SJCRH30 (cell line): ENCODE measurements at regions not wholly inside any gene's neighbourhood (a gene's known extent, or its start where the extent isn't known, plus 50 kb on each side); places are given as distances from the start of the nearest gene placed in this dataset.
"Not testable (repeated sequence)": the region's sequence is repeated elsewhere in the genome, so short reads cannot be mapped to it uniquely, and the experiment has no call there.

ENCODE experiments used
- DNase-seq, 2 experiments: peaks; one replicate each; pipeline ENCODE4 v3.0.0-alpha.2; 2015 to 2020
- H3K27ac ChIP-seq: fragments of 250-450 bp; sonication (Bioruptor Pico); 2 replicates; pipeline ENCODE4 v1.5.1; 2020; ENCODE audit warnings: mild to moderate bottlenecking, moderate library complexity
- H3K27me3 ChIP-seq: fragments of 250-450 bp; sonication (Bioruptor Pico); 2 replicates; pipeline ENCODE4 v1.5.1; 2020; ENCODE audit warnings: mild to moderate bottlenecking, moderate library complexity
- H3K36me3 ChIP-seq: fragments of 250-450 bp; sonication (Bioruptor Pico); 2 replicates; pipeline ENCODE4 v1.5.1; 2020; ENCODE audit warnings: mild to moderate bottlenecking, moderate library complexity
- H3K4me1 ChIP-seq: fragments of 250-450 bp; sonication (Bioruptor Pico); 2 replicates; pipeline ENCODE4 v1.5.1; 2020; ENCODE audit warnings: mild to moderate bottlenecking, moderate library complexity
- H3K4me3 ChIP-seq: fragments of 250-450 bp; sonication (Bioruptor Pico); 2 replicates; pipeline ENCODE4 v1.5.1; 2020; ENCODE audit warnings: mild to moderate bottlenecking, moderate library complexity
- H3K9me3 ChIP-seq: fragments of 250-450 bp; sonication (Bioruptor Pico); replicated peaks from 2 replicates; pipeline ENCODE4 v1.5.1; 2020; ENCODE audit warnings: mild to moderate bottlenecking, moderate library complexity

DNA sequence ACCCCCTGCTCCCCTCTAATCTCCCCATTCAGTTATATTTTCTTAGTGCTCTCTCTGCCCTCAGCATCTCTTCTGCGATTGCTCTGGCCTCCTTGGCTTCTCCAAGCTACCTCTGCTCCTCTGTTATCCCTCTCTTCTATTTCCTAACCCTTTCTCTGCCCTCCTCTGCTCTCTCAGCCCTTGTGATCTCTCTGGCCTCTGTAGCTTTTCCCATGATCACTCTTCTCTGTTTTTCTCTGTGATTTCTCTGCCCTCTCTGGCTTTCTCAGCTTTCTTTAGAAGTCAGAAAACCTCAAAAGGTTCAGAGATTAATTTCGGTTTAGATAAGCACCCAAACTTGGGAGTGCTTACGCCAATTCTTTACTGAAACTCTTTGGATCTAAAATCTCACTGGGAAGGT lies 795.0 kb downstream of the DIAPH3 start:
- no peaks in the 10 kb centered on the region for H3K36me3 ChIP-seq
- no peaks in the 10 kb centered on the region for H3K27me3 ChIP-seq
- H3K27ac ChIP-seq: no peak overlapping the region
- H3K4me1 ChIP-seq: no peaks in the 10 kb centered on the region
- no peaks in the 10 kb centered on the region for H3K9me3 ChIP-seq
- DNase-seq: no peak
- H3K4me3 ChIP-seq: no peak overlapping the region

GRCh38 chr13:59371229-59371628 lies 792.5 kb downstream of the DIAPH3 start:
- H3K4me3 ChIP-seq: no peak overlapping the region
- no peaks in the 10 kb centered on the region for H3K4me1 ChIP-seq
- no peak overlapping the region for H3K27ac ChIP-seq
- H3K9me3 ChIP-seq: no peaks in the 10 kb centered on the region
- no peaks in the 10 kb centered on the region for H3K27me3 ChIP-seq
- H3K36me3 ChIP-seq: no peaks in the 10 kb centered on the region
- DNase-seq: no peak

GRCh38 chr13:59373341-59373740 lies 790.4 kb downstream of the DIAPH3 start:
- Histone ChIP-seq H3K9me3 (no peaks in the 10 kb centered on the region), H3K36me3 (no peaks in the 10 kb centered on the region), H3K4me1 (no peaks in the 10 kb centered on the region), H3K4me3 (no peak overlapping the region), H3K27ac (no peak overlapping the region), H3K27me3 (no peaks in the 10 kb centered on the region)
- no peak for DNase-seq

GRCh38 chr13:59374691-59375090 lies 789.0 kb downstream of the DIAPH3 start:
- no peaks in the 10 kb centered on the region for H3K4me1 ChIP-seq
- H3K36me3 ChIP-seq: no peaks in the 10 kb centered on the region
- no peak overlapping the region for H3K27ac ChIP-seq
- no peak for DNase-seq
- no peaks in the 10 kb centered on the region for H3K27me3 ChIP-seq
- no peaks in the 10 kb centered on the region for H3K9me3 ChIP-seq
- H3K4me3 ChIP-seq: no peak overlapping the region

- Histone ChIP-seq H3K4me1 (no peaks in the 10 kb centered on the region), H3K27me3 (no peaks in the 10 kb centered on the region), H3K27ac (no peak overlapping the region), H3K9me3 (no peaks in the 10 kb centered on the region; the same call in 1 of the 2 replicates), H3K36me3 (no peaks in the 10 kb centered on the region), H3K4me3 (no peak overlapping the region)
- DNase-seq: no peak
Measured at GRCh38 chr13:59384154-59384553, 779.6 kb downstream of the DIAPH3 start.

DNA sequence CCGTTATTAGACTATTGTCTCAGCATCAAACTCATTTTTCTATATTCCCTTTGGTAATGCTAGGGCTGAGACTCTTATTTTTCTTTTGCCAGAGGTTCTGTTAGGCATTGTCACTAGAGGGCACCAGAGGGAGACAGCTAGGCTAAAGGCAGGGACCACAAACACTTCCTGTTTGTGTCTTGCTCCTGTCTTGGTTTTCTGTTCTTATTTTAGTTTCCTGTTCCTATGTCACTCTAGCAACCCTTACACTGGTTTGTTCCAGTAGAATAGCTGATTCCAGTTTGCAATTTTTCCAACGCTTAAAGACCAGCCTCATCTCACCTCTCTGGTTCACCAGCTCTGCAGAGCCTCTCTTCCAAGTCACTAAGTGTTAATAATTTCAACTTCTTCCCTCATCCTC lies 772.0 kb downstream of the DIAPH3 start:
- Histone ChIP-seq H3K36me3 (no peaks in the 10 kb centered on the region), H3K4me1 (no peaks in the 10 kb centered on the region), H3K4me3 (no peak overlapping the region), H3K27ac (no peak overlapping the region), H3K9me3 (no peaks in the 10 kb centered on the region; the same call in 1 of the 2 replicates), H3K27me3 (no peaks in the 10 kb centered on the region)
- peak; percentile 61 to 86 for DNase-seq

GRCh38 chr13:59392328-59392727 lies 771.4 kb downstream of the DIAPH3 start:
- Histone ChIP-seq H3K27ac (no peak overlapping the region), H3K27me3 (no peaks in the 10 kb centered on the region), H3K9me3 (no peaks in the 10 kb centered on the region; the same call in 1 of the 2 replicates), H3K4me3 (no peak overlapping the region), H3K36me3 (no peaks in the 10 kb centered on the region), H3K4me1 (no peaks in the 10 kb centered on the region)
- DNase-seq: no peak

DNA sequence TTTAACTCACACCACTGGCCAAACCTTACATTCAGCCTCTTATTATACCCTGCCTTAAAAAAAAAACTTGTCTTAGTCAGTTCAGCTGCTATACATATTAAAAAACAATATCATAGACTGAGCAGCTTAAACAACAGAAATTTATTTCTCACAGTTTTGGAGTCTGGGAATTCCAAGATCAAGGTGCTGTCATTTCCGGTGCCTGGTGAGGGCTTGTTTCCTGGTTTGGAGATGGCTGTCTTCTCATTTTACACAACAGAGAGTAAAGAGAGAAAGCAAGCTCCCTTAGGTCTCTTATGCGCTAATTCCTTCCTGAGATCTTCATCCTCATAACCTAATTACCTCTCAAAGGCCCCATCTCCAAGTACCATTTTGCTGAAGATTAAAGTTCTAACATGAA lies 769.2 kb downstream of the DIAPH3 start:
- no peaks in the 10 kb centered on the region for H3K9me3 ChIP-seq
- no peaks in the 10 kb centered on the region for H3K27me3 ChIP-seq
- no peaks in the 10 kb centered on the region for H3K36me3 ChIP-seq
- no peak overlapping the region for H3K4me3 ChIP-seq
- no peaks in the 10 kb centered on the region for H3K4me1 ChIP-seq
- no peak for DNase-seq
- no peak overlapping the region for H3K27ac ChIP-seq

- Histone ChIP-seq H3K4me3 (no peak overlapping the region), H3K36me3 (no peaks in the 10 kb centered on the region), H3K4me1 (no peaks in the 10 kb centered on the region), H3K27ac (no peak overlapping the region), H3K27me3 (no peaks in the 10 kb centered on the region), H3K9me3 (peaks cover 2% of the 10 kb centered on the region; the same call in 1 of the 2 replicates)
- no peak for DNase-seq
Measured at GRCh38 chr13:59398127-59398526, 765.6 kb downstream of the DIAPH3 start.

DNA sequence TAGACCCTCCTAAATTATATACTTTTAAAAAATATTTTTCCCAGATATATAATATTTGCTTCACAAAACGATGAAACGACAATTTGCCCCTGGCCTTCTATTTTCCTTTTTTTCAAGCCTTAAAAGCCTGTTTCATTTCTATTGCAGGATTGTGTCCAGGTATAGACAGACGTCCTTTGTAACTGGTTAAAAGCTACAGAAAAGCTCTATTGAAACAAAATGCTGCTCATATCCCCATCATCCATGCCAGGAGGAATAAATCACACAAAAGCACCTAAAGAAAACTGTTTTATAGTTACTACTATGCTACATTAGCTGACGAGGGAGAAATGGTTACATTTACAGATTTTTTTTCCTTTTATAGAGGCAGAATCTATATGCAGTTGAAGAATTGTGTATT lies 765.1 kb downstream of the DIAPH3 start:
- Histone ChIP-seq H3K36me3 (no peaks in the 10 kb centered on the region), H3K4me3 (no peak overlapping the region), H3K27me3 (no peaks in the 10 kb centered on the region), H3K9me3 (peaks cover 4% of the 10 kb centered on the region; the same call in 1 of the 2 replicates), H3K27ac (no peak overlapping the region), H3K4me1 (no peaks in the 10 kb centered on the region)
- DNase-seq: no peak

DNA sequence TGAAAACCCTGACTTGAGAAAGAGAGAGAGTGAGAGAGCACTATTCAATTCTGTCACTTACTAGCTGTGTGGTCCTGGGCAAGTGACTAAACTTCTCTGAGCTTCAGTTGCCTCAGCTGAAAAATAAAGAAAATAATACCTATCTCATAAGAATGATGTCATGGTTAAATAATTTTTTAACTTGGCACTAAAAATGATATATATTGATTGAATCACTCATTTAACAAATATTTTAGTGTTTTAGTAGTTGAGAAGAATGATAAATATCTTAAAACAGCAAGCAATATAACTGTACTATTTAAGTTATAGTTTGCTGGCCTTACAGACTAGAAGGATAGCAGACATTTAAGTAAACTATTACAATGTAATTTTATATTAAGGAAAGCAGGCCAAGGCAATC lies 764.2 kb downstream of the DIAPH3 start:
- Histone ChIP-seq H3K4me1 (no peaks in the 10 kb centered on the region), H3K36me3 (no peaks in the 10 kb centered on the region), H3K27me3 (no peaks in the 10 kb centered on the region), H3K9me3 (peaks cover 4% of the 10 kb centered on the region; the same call in 1 of the 2 replicates), H3K27ac (no peak overlapping the region), H3K4me3 (no peak overlapping the region)
- DNase-seq: no peak

GRCh38 chr13:59404331-59404730 lies 759.4 kb downstream of the DIAPH3 start:
- DNase-seq: no peak
- Histone ChIP-seq H3K9me3 (peaks cover 9% of the 10 kb centered on the region), H3K36me3 (no peaks in the 10 kb centered on the region), H3K4me3 (no peak overlapping the region), H3K27me3 (no peaks in the 10 kb centered on the region), H3K4me1 (peaks cover 8% of the 10 kb centered on the region), H3K27ac (no peak overlapping the region)

DNA sequence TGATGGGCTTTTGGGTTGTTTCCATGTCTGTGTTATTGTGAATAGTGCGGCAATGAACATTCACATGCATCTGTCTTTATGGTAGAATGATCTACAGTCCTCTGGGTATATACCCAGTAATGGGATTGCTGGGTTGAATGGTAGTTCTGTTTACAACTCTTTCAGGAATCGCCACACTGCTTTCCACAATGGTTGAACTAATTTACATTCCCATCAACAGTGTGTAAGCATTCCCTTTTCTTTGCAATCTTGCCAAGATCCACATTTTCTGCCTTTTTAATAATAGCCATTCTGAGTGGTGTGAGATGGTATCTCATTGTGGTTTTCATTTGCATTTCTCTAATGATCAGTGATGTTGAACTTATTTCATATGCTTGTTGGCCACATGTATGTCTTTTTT lies 756.5 kb downstream of the DIAPH3 start:
- not testable (repeated sequence) for DNase-seq, H3K4me3 ChIP-seq, H3K27ac ChIP-seq, H3K36me3 ChIP-seq, H3K27me3 ChIP-seq, H3K9me3 ChIP-seq
- H3K4me1 ChIP-seq: peaks cover 17% of the 10 kb centered on the region

GRCh38 chr13:59408738-59409137 lies 755.0 kb downstream of the DIAPH3 start:
- Histone ChIP-seq H3K4me1 (peaks cover 17% of the 10 kb centered on the region), H3K9me3 (peaks cover 5% of the 10 kb centered on the region), H3K36me3 (no peaks in the 10 kb centered on the region), H3K27me3 (no peaks in the 10 kb centered on the region), H3K4me3 (no peak overlapping the region), H3K27ac (peak overlapping the region; percentile 32)
- DNase-seq: no peak

- peaks cover 5% of the 10 kb centered on the region for H3K9me3 ChIP-seq
- peak; percentile 82 to 92 for DNase-seq
- no peaks in the 10 kb centered on the region for H3K27me3 ChIP-seq
- H3K4me3 ChIP-seq: peak overlapping the region; percentile 5; the same call in 1 of the 2 replicates
- H3K27ac ChIP-seq: peak overlapping the region; percentile 32
- H3K4me1 ChIP-seq: peaks cover 17% of the 10 kb centered on the region
- H3K36me3 ChIP-seq: no peaks in the 10 kb centered on the region
Measured at GRCh38 chr13:59409211-59409610, 754.5 kb downstream of the DIAPH3 start.

GRCh38 chr13:59409634-59410200 lies 754.0 kb downstream of the DIAPH3 start:
- H3K27me3 ChIP-seq: no peaks in the 10 kb centered on the region
- DNase-seq: peak; percentile 14 to 49
- H3K9me3 ChIP-seq: peaks cover 5% of the 10 kb centered on the region
- peaks cover 20% of the 10 kb centered on the region for H3K4me1 ChIP-seq
- peak overlapping the region; percentile 32 for H3K27ac ChIP-seq
- no peaks in the 10 kb centered on the region for H3K36me3 ChIP-seq
- H3K4me3 ChIP-seq: peak overlapping the region; percentile 5; the same call in 1 of the 2 replicates
